ENCODE measurements at regions not wholly inside any gene's neighbourhood (a gene's known extent, or its start where the extent isn't known, plus 50 kb on each side); places are given as distances from the start of the nearest gene placed in this dataset.

GRCh38 chr2:7242189-7242867 lies 325.1 kb downstream of the RNF144A start:
- no peaks in the 10 kb centered on the region for H3K4me1 ChIP-seq (ENCODE audit: control insufficient read depth in 1 of 2, insufficient read depth in 2 of 2, low read length in 2 of 2)
- no peaks in the 10 kb centered on the region for H3K79me2 ChIP-seq (ENCODE audit: control insufficient read depth, insufficient read depth, low read length, poor library complexity)
- DNase-seq, result peak in 1 of 2 donors; percentile 6
- no peak overlapping the region for H3K4me3 ChIP-seq (ENCODE audit: low read depth, low read length)
- no CpG with 5 or more reads among the region's 5 CpGs for WGBS (ENCODE audit: extremely low coverage, insufficient coverage, insufficient read length)
- H2BK5ac ChIP-seq (ENCODE audit: low read depth, low read length, poor library complexity), result no peak overlapping the region
- H3K79me1 ChIP-seq (ENCODE audit: low read length), result no peaks in the 10 kb centered on the region
- H3K27ac ChIP-seq (ENCODE audit: low read depth, low read length), result no peak overlapping the region
- no peaks in the 10 kb centered on the region for H3K9me3 ChIP-seq (ENCODE audit: insufficient read depth, low read depth, low read length)
- no peak overlapping the region for H3K4ac ChIP-seq (ENCODE audit: low read depth, low read length)
- no peak overlapping the region for H2BK120ac ChIP-seq (ENCODE audit: insufficient read depth, low read length, poor library complexity)
- no peak overlapping the region for H4K91ac ChIP-seq (ENCODE audit: low read depth, low read length)
- no peak overlapping the region for H2AFZ ChIP-seq (ENCODE audit: insufficient read depth, low read length, poor library complexity)
- H3K23ac ChIP-seq (ENCODE audit: low read length), result no peak overlapping the region
- H3K9ac ChIP-seq (ENCODE audit: low read length), result no peak overlapping the region
- no peak overlapping the region for H3K18ac ChIP-seq (ENCODE audit: low read length)
- H2AK5ac ChIP-seq (ENCODE audit: low read length), result no peak overlapping the region
- no peaks in the 10 kb centered on the region for H3K27me3 ChIP-seq (ENCODE audit: insufficient read depth, low read length)
- no peak overlapping the region for H2BK12ac ChIP-seq (ENCODE audit: low read length)
- no peak overlapping the region for H3K14ac ChIP-seq (ENCODE audit: low read length)
- H3K4me2 ChIP-seq (ENCODE audit: low read length), result no peak overlapping the region
- no peak overlapping the region for H4K8ac ChIP-seq (ENCODE audit: low read depth, low read length)
- H3K36me3 ChIP-seq (ENCODE audit: control insufficient read depth in 1 of 2, insufficient read depth in 2 of 2, low read length in 2 of 2), result no peaks in the 10 kb centered on the region
- no peak overlapping the region for H4K12ac ChIP-seq (ENCODE audit: low read depth, low read length)

GRCh38 chr2:7243276-7243675 lies 326.1 kb downstream of the RNF144A start:
- Histone ChIP-seq H4K12ac (ENCODE audit: low read depth, low read length) (no peak overlapping the region), H3K4me1 (ENCODE audit: control insufficient read depth in 1 of 2, insufficient read depth in 2 of 2, low read length in 2 of 2) (no peaks in the 10 kb centered on the region), H3K14ac (ENCODE audit: low read length) (no peak overlapping the region), H4K91ac (ENCODE audit: low read depth, low read length) (no peak overlapping the region), H2AFZ (ENCODE audit: insufficient read depth, low read length, poor library complexity) (no peak overlapping the region), H3K9ac (ENCODE audit: low read length) (no peak overlapping the region), H3K4ac (ENCODE audit: low read depth, low read length) (no peak overlapping the region), H3K36me3 (ENCODE audit: control insufficient read depth in 1 of 2, insufficient read depth in 2 of 2, low read length in 2 of 2) (no peaks in the 10 kb centered on the region), H3K4me3 (ENCODE audit: low read depth, low read length) (no peak overlapping the region), H2BK120ac (ENCODE audit: insufficient read depth, low read length, poor library complexity) (no peak overlapping the region), H2BK12ac (ENCODE audit: low read length) (no peak overlapping the region), H3K79me1 (ENCODE audit: low read length) (no peaks in the 10 kb centered on the region), H3K18ac (ENCODE audit: low read length) (no peak overlapping the region), H3K79me2 (ENCODE audit: control insufficient read depth, insufficient read depth, low read length, poor library complexity) (no peaks in the 10 kb centered on the region), H3K27me3 (ENCODE audit: insufficient read depth, low read length) (no peaks in the 10 kb centered on the region), H2BK5ac (ENCODE audit: low read depth, low read length, poor library complexity) (no peak overlapping the region), H4K8ac (ENCODE audit: low read depth, low read length) (no peak overlapping the region), H3K27ac (ENCODE audit: low read depth, low read length) (no peak overlapping the region), H3K9me3 (ENCODE audit: insufficient read depth, low read depth, low read length) (no peaks in the 10 kb centered on the region), H3K4me2 (ENCODE audit: low read length) (no peak overlapping the region), H3K23ac (ENCODE audit: low read length) (no peak overlapping the region), H2AK5ac (ENCODE audit: low read length) (no peak overlapping the region)
- WGBS (ENCODE audit: extremely low coverage, insufficient coverage, insufficient read length), result no CpG with 5 or more reads among the region's 4 CpGs
- DNase-seq, result no peak

- Histone ChIP-seq H3K18ac (ENCODE audit: low read length) (no peak overlapping the region), H3K79me2 (ENCODE audit: control insufficient read depth, insufficient read depth, low read length, poor library complexity) (no peaks in the 10 kb centered on the region), H3K4me1 (ENCODE audit: control insufficient read depth in 1 of 2, insufficient read depth in 2 of 2, low read length in 2 of 2) (no peaks in the 10 kb centered on the region), H3K14ac (ENCODE audit: low read length) (no peak overlapping the region), H3K9ac (ENCODE audit: low read length) (no peak overlapping the region), H3K9me3 (ENCODE audit: insufficient read depth, low read depth, low read length) (peaks cover 9% of the 10 kb centered on the region), H3K27ac (ENCODE audit: low read depth, low read length) (no peak overlapping the region), H4K91ac (ENCODE audit: low read depth, low read length) (no peak overlapping the region), H3K4me2 (ENCODE audit: low read length) (no peak overlapping the region), H2BK120ac (ENCODE audit: insufficient read depth, low read length, poor library complexity) (no peak overlapping the region), H4K8ac (ENCODE audit: low read depth, low read length) (no peak overlapping the region), H3K23ac (ENCODE audit: low read length) (no peak overlapping the region), H3K79me1 (ENCODE audit: low read length) (no peaks in the 10 kb centered on the region), H3K36me3 (ENCODE audit: control insufficient read depth in 1 of 2, insufficient read depth in 2 of 2, low read length in 2 of 2) (no peaks in the 10 kb centered on the region), H3K4me3 (ENCODE audit: low read depth, low read length) (no peak overlapping the region), H2BK12ac (ENCODE audit: low read length) (no peak overlapping the region), H4K12ac (ENCODE audit: low read depth, low read length) (no peak overlapping the region), H2BK5ac (ENCODE audit: low read depth, low read length, poor library complexity) (no peak overlapping the region), H2AK5ac (ENCODE audit: low read length) (no peak overlapping the region), H3K4ac (ENCODE audit: low read depth, low read length) (no peak overlapping the region), H2AFZ (ENCODE audit: insufficient read depth, low read length, poor library complexity) (no peak overlapping the region), H3K27me3 (ENCODE audit: insufficient read depth, low read length) (no peaks in the 10 kb centered on the region)
- WGBS (ENCODE audit: extremely low coverage, insufficient coverage, insufficient read length), result no CpG with 5 or more reads among the region's 5 CpGs
- no peak for DNase-seq
Measured at GRCh38 chr2:7256377-7256776, 339.2 kb downstream of the RNF144A start.

GRCh38 chr2:7262727-7263126 lies 345.5 kb downstream of the RNF144A start:
- H2BK12ac ChIP-seq (ENCODE audit: low read length), result no peak overlapping the region
- H3K79me1 ChIP-seq (ENCODE audit: low read length), result no peaks in the 10 kb centered on the region
- H3K18ac ChIP-seq (ENCODE audit: low read length), result no peak overlapping the region
- no peak overlapping the region for H3K14ac ChIP-seq (ENCODE audit: low read length)
- H4K12ac ChIP-seq (ENCODE audit: low read depth, low read length), result no peak overlapping the region
- no peak for DNase-seq
- H3K4ac ChIP-seq (ENCODE audit: low read depth, low read length), result no peak overlapping the region
- no peak overlapping the region for H3K9ac ChIP-seq (ENCODE audit: low read length)
- H3K9me3 ChIP-seq (ENCODE audit: insufficient read depth, low read depth, low read length), result peaks cover 9% of the 10 kb centered on the region
- H3K4me3 ChIP-seq (ENCODE audit: low read depth, low read length), result no peak overlapping the region
- no peak overlapping the region for H2AK5ac ChIP-seq (ENCODE audit: low read length)
- H3K4me2 ChIP-seq (ENCODE audit: low read length), result no peak overlapping the region
- no peak overlapping the region for H2BK5ac ChIP-seq (ENCODE audit: low read depth, low read length, poor library complexity)
- H4K91ac ChIP-seq (ENCODE audit: low read depth, low read length), result no peak overlapping the region
- no peaks in the 10 kb centered on the region for H3K4me1 ChIP-seq (ENCODE audit: control insufficient read depth in 1 of 2, insufficient read depth in 2 of 2, low read length in 2 of 2)
- H3K27ac ChIP-seq (ENCODE audit: low read depth, low read length), result no peak overlapping the region
- H4K8ac ChIP-seq (ENCODE audit: low read depth, low read length), result no peak overlapping the region
- H3K27me3 ChIP-seq (ENCODE audit: insufficient read depth, low read length), result no peaks in the 10 kb centered on the region
- no peak overlapping the region for H2AFZ ChIP-seq (ENCODE audit: insufficient read depth, low read length, poor library complexity)
- H3K36me3 ChIP-seq (ENCODE audit: control insufficient read depth in 1 of 2, insufficient read depth in 2 of 2, low read length in 2 of 2), result no peaks in the 10 kb centered on the region
- H2BK120ac ChIP-seq (ENCODE audit: insufficient read depth, low read length, poor library complexity), result no peak overlapping the region
- H3K79me2 ChIP-seq (ENCODE audit: control insufficient read depth, insufficient read depth, low read length, poor library complexity), result no peaks in the 10 kb centered on the region
- WGBS (ENCODE audit: extremely low coverage, insufficient coverage, insufficient read length), result no CpG with 5 or more reads among the region's 6 CpGs
- no peak overlapping the region for H3K23ac ChIP-seq (ENCODE audit: low read length)

Data from trophoblast cell (in vitro differentiated cells and primary cell).